Mucosa of rectum (tissue), 2 donors: ENCODE measurements at regions not wholly inside any gene's neighbourhood (a gene's known extent, or its start where the extent isn't known, plus 50 kb on each side); places are given as distances from the start of the nearest gene placed in this dataset.

Experiments used
- H3K27ac ChIP-seq, 2 donors: one replicate each; pipeline ENCODE4 v1.7.0; 2013; ENCODE audit warnings: inconsistent platforms in 2 of 2, low read depth in 2 of 2, low read length in 2 of 2
- H3K27me3 ChIP-seq, 2 donors: one replicate each; pipeline ENCODE4 v1.7.0; 2013; ENCODE audit warnings: low read length in 2 of 2; ENCODE audit not compliant: control insufficient read depth in 2 of 2, insufficient read depth in 2 of 2
- H3K36me3 ChIP-seq, 2 donors: one replicate each; pipeline ENCODE4 v1.7.0; 2013; ENCODE audit warnings: low read length in 2 of 2; ENCODE audit not compliant: control insufficient read depth in 2 of 2, insufficient read depth in 2 of 2
- H3K4me1 ChIP-seq, 2 donors: one replicate each; pipeline ENCODE4 v1.7.0; 2013; ENCODE audit warnings: low read length in 2 of 2, mild to moderate bottlenecking in 1 of 2; ENCODE audit not compliant: control insufficient read depth in 2 of 2, insufficient read depth in 2 of 2
- H3K4me3 ChIP-seq, 2 donors: one replicate each; pipeline ENCODE4 v1.7.0; 2013; ENCODE audit warnings: low read length in 2 of 2
- H3K9ac ChIP-seq, 2 donors: one replicate each; pipeline ENCODE4 v1.7.0; 2013; ENCODE audit warnings: low read length in 2 of 2, low read depth in 1 of 2, mild to moderate bottlenecking in 1 of 2
- H3K9me3 ChIP-seq, 2 donors: one replicate each; pipeline ENCODE4 v1.7.0; 2013; ENCODE audit warnings: low read length in 2 of 2; ENCODE audit not compliant: control insufficient read depth in 2 of 2
- donor health status: healthy.
- donor health status: Normal muscosa, but diverticular disease.

GRCh38 chr4:38347251-38347650 is 316.7 kb upstream of the KLF3 start:
- H3K4me3 ChIP-seq = no peak overlapping the region
- no peak overlapping the region for H3K27ac ChIP-seq
- H3K36me3 ChIP-seq = no peaks in the 10 kb centered on the region
- H3K9ac ChIP-seq = no peak overlapping the region
- H3K27me3 ChIP-seq = no peaks in the 10 kb centered on the region
- H3K9me3 ChIP-seq = peaks cover 0 to 3% of the 10 kb centered on the region in 2 donors
- no peaks in the 10 kb centered on the region for H3K4me1 ChIP-seq

GRCh38 chr4:38354421-38354820 is 309.6 kb upstream of the KLF3 start:
- no peaks in the 10 kb centered on the region for H3K36me3 ChIP-seq
- H3K9me3 ChIP-seq = no peaks in the 10 kb centered on the region
- no peaks in the 10 kb centered on the region for H3K27me3 ChIP-seq
- no peak overlapping the region for H3K4me3 ChIP-seq
- H3K4me1 ChIP-seq = no peaks in the 10 kb centered on the region
- no peak overlapping the region for H3K9ac ChIP-seq
- H3K27ac ChIP-seq = no peak overlapping the region

GRCh38 chr4:38354872-38355271 is 309.1 kb upstream of the KLF3 start:
- Histone ChIP-seq H3K36me3 (no peaks in the 10 kb centered on the region), H3K4me3 (no peak overlapping the region), H3K9ac (no peak overlapping the region), H3K4me1 (no peaks in the 10 kb centered on the region), H3K9me3 (no peaks in the 10 kb centered on the region), H3K27me3 (no peaks in the 10 kb centered on the region), H3K27ac (no peak overlapping the region)

GRCh38 chr4:38356686-38357085 is 307.3 kb upstream of the KLF3 start:
- Histone ChIP-seq H3K27ac (no peak overlapping the region), H3K27me3 (no peaks in the 10 kb centered on the region), H3K9me3 (no peaks in the 10 kb centered on the region), H3K36me3 (no peaks in the 10 kb centered on the region), H3K4me3 (no peak overlapping the region), H3K4me1 (no peaks in the 10 kb centered on the region), H3K9ac (no peak overlapping the region)

- H3K27ac ChIP-seq = no peak overlapping the region
- no peaks in the 10 kb centered on the region for H3K9me3 ChIP-seq
- no peaks in the 10 kb centered on the region for H3K4me1 ChIP-seq
- H3K27me3 ChIP-seq = no peaks in the 10 kb centered on the region
- H3K4me3 ChIP-seq = no peak overlapping the region
- no peak overlapping the region for H3K9ac ChIP-seq
- H3K36me3 ChIP-seq = no peaks in the 10 kb centered on the region
Measured at GRCh38 chr4:38357546-38357945, 306.5 kb upstream of the KLF3 start.

GRCh38 chr4:38359113-38359512 is 304.9 kb upstream of the KLF3 start:
- Histone ChIP-seq H3K27me3 (no peaks in the 10 kb centered on the region), H3K9me3 (no peaks in the 10 kb centered on the region), H3K27ac (no peak overlapping the region), H3K4me3 (no peak overlapping the region), H3K36me3 (no peaks in the 10 kb centered on the region), H3K4me1 (no peaks in the 10 kb centered on the region), H3K9ac (no peak overlapping the region)

- Histone ChIP-seq H3K9me3 (no peaks in the 10 kb centered on the region), H3K36me3 (no peaks in the 10 kb centered on the region), H3K4me1 (no peaks in the 10 kb centered on the region), H3K27me3 (no peaks in the 10 kb centered on the region), H3K4me3 (no peak overlapping the region), H3K27ac (no peak overlapping the region), H3K9ac (no peak overlapping the region)
Measured at GRCh38 chr4:38360201-38360600, 303.8 kb upstream of the KLF3 start.

GRCh38 chr4:38364383-38364963 is 299.5 kb upstream of the KLF3 start:
- no peak overlapping the region for H3K4me3 ChIP-seq
- H3K36me3 ChIP-seq = no peaks in the 10 kb centered on the region
- H3K27ac ChIP-seq = no peak overlapping the region
- H3K4me1 ChIP-seq = peaks cover 0 to 8% of the 10 kb centered on the region in 2 donors
- H3K9me3 ChIP-seq = no peaks in the 10 kb centered on the region
- no peak overlapping the region for H3K9ac ChIP-seq
- no peaks in the 10 kb centered on the region for H3K27me3 ChIP-seq

- Histone ChIP-seq H3K4me1 (peaks cover 0 to 8% of the 10 kb centered on the region in 2 donors), H3K4me3 (no peak overlapping the region), H3K27ac (no peak overlapping the region), H3K36me3 (no peaks in the 10 kb centered on the region), H3K9me3 (no peaks in the 10 kb centered on the region), H3K27me3 (no peaks in the 10 kb centered on the region), H3K9ac (no peak overlapping the region)
Measured at GRCh38 chr4:38365261-38365660, 298.7 kb upstream of the KLF3 start.

- no peak overlapping the region for H3K9ac ChIP-seq
- H3K27me3 ChIP-seq = no peaks in the 10 kb centered on the region
- H3K9me3 ChIP-seq = no peaks in the 10 kb centered on the region
- H3K27ac ChIP-seq = no peak overlapping the region
- H3K4me1 ChIP-seq = peaks cover 0 to 8% of the 10 kb centered on the region in 2 donors
- no peak overlapping the region for H3K4me3 ChIP-seq
- H3K36me3 ChIP-seq = no peaks in the 10 kb centered on the region
Measured at GRCh38 chr4:38365748-38366310, 298.2 kb upstream of the KLF3 start.
